H1 (cell line): ENCODE measurements at regions not wholly inside any gene's neighbourhood (a gene's known extent, or its start where the extent isn't known, plus 50 kb on each side); places are given as distances from the start of the nearest gene placed in this dataset.

ENCODE experiments used
- CTCF ChIA-PET: fragments of 300-600 bp; sonication (Branson Sonifier 250); formaldehyde crosslinking; loops from one replicate; lab custom pipeline; 2021; ENCODE audit not compliant: partially characterized antibody; lab: Charles Lee
- POLR2A ChIA-PET: fragments of 300-600 bp; sonication (Branson Sonifier 250); formaldehyde crosslinking; loops from one replicate; lab custom pipeline; 2021; ENCODE audit warnings: inconsistent platforms; ENCODE audit not compliant: partially characterized antibody; lab: Charles Lee
- DNase-seq, 2 experiments: peaks; one replicate each; pipeline versions ENCODE4 v3.0.0 to v3.0.0-alpha.2; 2010 to 2022; ENCODE audit warnings: low spot score in 2 of 2, low read depth in 1 of 2, mixed read lengths in 1 of 2
- FAIRE-seq: peaks from 2 replicates; lab custom pipeline; 2011; peaks lifted over from hg19 to GRCh38; lab: Jason Lieb, UNC
- H2AFZ ChIP-seq: 2 replicates; pipeline ENCODE4 v1.8.1; 2012; ENCODE audit warnings: low read length, inconsistent platforms
- H2AK5ac ChIP-seq: 2 replicates; pipeline ENCODE4 v1.6.1; 2013; ENCODE audit warnings: low read depth, low read length
- H2BK120ac ChIP-seq: replicated peaks from 2 replicates; pipeline ENCODE3; 2013; ENCODE audit warnings: low read depth, low read length, inconsistent platforms
- H2BK12ac ChIP-seq: 2 replicates; pipeline ENCODE4 v1.6.1; 2013; ENCODE audit warnings: low read depth, low read length
- H2BK15ac ChIP-seq: 2 replicates; pipeline ENCODE4 v1.6.1; 2013; ENCODE audit warnings: low read length
- H2BK20ac ChIP-seq: 2 replicates; pipeline ENCODE4 v1.6.1; 2013; ENCODE audit warnings: low read length
- H2BK5ac ChIP-seq: 2 replicates; pipeline ENCODE4 v1.6.1; 2013; ENCODE audit warnings: low read depth, low read length
- H3K14ac ChIP-seq: 2 replicates; pipeline ENCODE4 v1.6.1; 2013; ENCODE audit warnings: inconsistent platforms; ENCODE audit not compliant: insufficient read length
- H3K18ac ChIP-seq: 2 replicates; pipeline ENCODE4 v1.6.1; 2013; ENCODE audit warnings: low read length; ENCODE audit errors: extremely low read depth
- H3K23ac ChIP-seq: 2 replicates; pipeline ENCODE4 v1.6.1; 2013; ENCODE audit warnings: inconsistent platforms; ENCODE audit not compliant: insufficient read length
- H3K23me2 ChIP-seq: 2 replicates; pipeline ENCODE4 v1.6.1; 2013; ENCODE audit warnings: low read depth, low read length
- H3K27ac ChIP-seq: 2 replicates; pipeline ENCODE4 v1.6.1; 2011; ENCODE audit warnings: low read depth, low read length, inconsistent platforms
- H3K27me3 ChIP-seq, 4 experiments: replicated peaks in 1 of 4; 1 replicate in 1 of 4; 2 replicates in 3 of 4; pipeline versions ENCODE4 v1.6.1 to v1.8.1; 2011 to 2013; ENCODE audit warnings: low read length in 3 of 4, mild to moderate bottlenecking in 3 of 4, inconsistent platforms in 2 of 4, mixed read lengths in 2 of 4, moderate library complexity in 1 of 4; ENCODE audit not compliant: control insufficient read depth in 3 of 4, insufficient read depth in 3 of 4; ENCODE audit errors: extremely low read depth in 1 of 4
- H3K36me3 ChIP-seq, 4 experiments: 2 replicates each; pipeline versions ENCODE4 v1.6.1 to v1.8.1; 2011 to 2013; ENCODE audit warnings: mild to moderate bottlenecking in 4 of 4, low read length in 3 of 4, moderate library complexity in 2 of 4, control low read depth in 1 of 4, inconsistent platforms in 1 of 4; ENCODE audit not compliant: insufficient read depth in 4 of 4, control insufficient read depth in 2 of 4
- H3K4ac ChIP-seq: replicated peaks from 2 replicates; pipeline ENCODE3; 2013; ENCODE audit warnings: low read length, low read depth, mixed read lengths, inconsistent platforms; ENCODE audit not compliant: insufficient read length
- H3K4me1 ChIP-seq, 4 experiments: replicated peaks in 1 of 4; 1 replicate in 1 of 4; 2 replicates in 3 of 4; pipeline versions ENCODE4 v1.6.1 to v1.8.1; 2011 to 2013; ENCODE audit warnings: low read length in 3 of 4, inconsistent platforms in 2 of 4, mixed read lengths in 1 of 4; ENCODE audit not compliant: insufficient read depth in 4 of 4, control insufficient read depth in 3 of 4
- H3K4me2 ChIP-seq, 2 experiments: 2 replicates each; pipeline versions ENCODE4 v1.6.1 to v1.8.1; 2011 to 2013; ENCODE audit warnings: low read depth in 2 of 2, low read length in 2 of 2, control low read depth in 1 of 2, inconsistent platforms in 1 of 2, mild to moderate bottlenecking in 1 of 2; ENCODE audit not compliant: insufficient read depth in 1 of 2
- H3K4me3 ChIP-seq, 4 experiments: fragments of 200-600, 300-600 bp in 1 of 4; sonication (generic), shearing (Covaris generic), sonication (Bioruptor Twin) in 1 of 4; 2 replicates each; pipeline versions ENCODE4 v1.5.1 to v1.8.1; 2011 to 2016; ENCODE audit warnings: low read length in 4 of 4, low read depth in 3 of 4, control low read depth in 2 of 4, inconsistent platforms in 2 of 4, mild to moderate bottlenecking in 2 of 4, mixed read lengths in 1 of 4, moderate library complexity in 1 of 4; ENCODE audit not compliant: insufficient read depth in 2 of 4; ENCODE audit errors: extremely low read depth in 1 of 4
- H3K56ac ChIP-seq: replicated peaks from 2 replicates; pipeline ENCODE3; 2013; ENCODE audit warnings: low read depth, mild to moderate bottlenecking, mixed read lengths, low read length, inconsistent platforms; ENCODE audit not compliant: insufficient read length
- H3K79me1 ChIP-seq: 2 replicates; pipeline ENCODE4 v1.6.1; 2013; ENCODE audit warnings: low read depth, low read length, control low read depth
- H3K79me2 ChIP-seq, 2 experiments: 2 replicates each; pipeline versions ENCODE4 v1.6.1 to v1.8.1; 2012 to 2013; ENCODE audit warnings: low read length in 2 of 2, mild to moderate bottlenecking in 2 of 2, inconsistent platforms in 1 of 2; ENCODE audit not compliant: insufficient read depth in 2 of 2, control insufficient read depth in 1 of 2
- H3K9ac ChIP-seq, 4 experiments: replicated peaks in 1 of 4; 1 replicate in 1 of 4; 2 replicates in 3 of 4; pipeline versions ENCODE4 v1.6.1 to v1.8.1; 2011 to 2013; ENCODE audit warnings: low read depth in 3 of 4, low read length in 3 of 4, control low read depth in 2 of 4, mild to moderate bottlenecking in 2 of 4, moderate library complexity in 2 of 4, inconsistent platforms in 1 of 4; ENCODE audit errors: extremely low read depth in 1 of 4
- H3K9me3 ChIP-seq, 2 experiments: 2 replicates each; pipeline versions ENCODE4 v1.6.1 to v1.8.1; 2012 to 2013; ENCODE audit warnings: mild to moderate bottlenecking in 2 of 2, moderate library complexity in 2 of 2, control low read depth in 1 of 2, inconsistent platforms in 1 of 2, low read depth in 1 of 2, low read length in 1 of 2, mixed read lengths in 1 of 2; ENCODE audit not compliant: insufficient read depth in 2 of 2
- H4K20me1 ChIP-seq, 2 experiments: replicated peaks in 1 of 2; 2 replicates each; pipeline versions ENCODE3 to v1.8.1; 2011 to 2013; ENCODE audit warnings: inconsistent platforms in 2 of 2, low read length in 2 of 2, mild to moderate bottlenecking in 1 of 2; ENCODE audit not compliant: insufficient read depth in 2 of 2, control insufficient read depth in 1 of 2
- H4K5ac ChIP-seq: 2 replicates; pipeline ENCODE4 v1.6.1; 2013; ENCODE audit warnings: low read length, low read depth, mixed read lengths, inconsistent platforms; ENCODE audit not compliant: insufficient read length
- H4K8ac ChIP-seq: 2 replicates; pipeline ENCODE4 v1.8.0; 2013; ENCODE audit warnings: mild to moderate bottlenecking, moderate library complexity, low read length, inconsistent platforms; ENCODE audit not compliant: insufficient read depth; ENCODE audit errors: extremely low read depth
- H4K91ac ChIP-seq: replicated peaks from 2 replicates; pipeline ENCODE3; 2013; ENCODE audit warnings: low read length, mixed read lengths, inconsistent platforms; ENCODE audit not compliant: insufficient read length
- ATF2 ChIP-seq: IDR thresholded peaks from 2 replicates; pipeline ENCODE4 v1.6.1; 2012; ENCODE audit warnings: low read length, inconsistent platforms
- JUN ChIP-seq: IDR thresholded peaks from 2 replicates; pipeline ENCODE4 v1.6.1; 2011; ENCODE audit warnings: low read depth, mild to moderate bottlenecking, improper control_type of control experiment, low read length
- TBP ChIP-seq: IDR thresholded peaks from 2 replicates; pipeline ENCODE4 v1.6.1; 2011; ENCODE audit warnings: low read depth, low read length, improper control_type of control experiment
- TEAD4 ChIP-seq: IDR thresholded peaks from 2 replicates; pipeline ENCODE4 v1.6.1; 2012; ENCODE audit warnings: low read depth, low read length, inconsistent platforms, mixed read lengths
- WGBS, 2 experiments: shearing (Covaris generic) in 1 of 2; methylation state at CpG; one replicate each; pipeline versions ENCODE4 v1.1.6 to v1.1.7; 2013 to 2015; ENCODE audit warnings: low lambda C conversion rate in 2 of 2, mixed read lengths in 2 of 2, inconsistent platforms in 1 of 2, low coverage in 1 of 2, missing lambda C conversion rate in 1 of 2; ENCODE audit not compliant: insufficient replicate concordance in 2 of 2, insufficient coverage in 1 of 2, insufficient read length in 1 of 2; ENCODE audit errors: extremely low coverage in 1 of 2, missing lambda C conversion rate in 1 of 2; 5-methylcytosine and 5-hydroxymethylcytosine counted together

- H2AK5ac ChIP-seq = no peak overlapping the region
- no peak overlapping the region for H2BK12ac ChIP-seq
- no peak overlapping the region for H2BK15ac ChIP-seq
- TF ChIP-seq JUN (no peak), TBP (no peak), ATF2 (no peak), TEAD4 (no peak)
- no peak for DNase-seq
- no peak overlapping the region for H2BK120ac ChIP-seq
- H3K4me3 ChIP-seq = no peak overlapping the region
- no peak overlapping the region for H3K14ac ChIP-seq
- CTCF ChIA-PET = no interaction called here
- H3K56ac ChIP-seq = no peak overlapping the region
- no peak overlapping the region for H2AFZ ChIP-seq
- peaks cover 0 to under 1% (median 0%) of the 10 kb centered on the region in 4 experiments; a peak in 1 of 7 replicates for H3K27me3 ChIP-seq
- POLR2A ChIA-PET = no interaction called here
- FAIRE-seq = no peak
- H4K5ac ChIP-seq = no peak overlapping the region
- H3K4me2 ChIP-seq = no peak overlapping the region
- H3K23me2 ChIP-seq = no peaks in the 10 kb centered on the region; the same call in 1 of the 2 replicates
- H4K91ac ChIP-seq = no peak overlapping the region
- no peak overlapping the region for H2BK5ac ChIP-seq
- no peak overlapping the region for H2BK20ac ChIP-seq
- no peaks in the 10 kb centered on the region for H3K4me1 ChIP-seq
- H3K18ac ChIP-seq = no peak overlapping the region
- H3K79me2 ChIP-seq = no peaks in the 10 kb centered on the region
- H3K9ac ChIP-seq = no peak overlapping the region
- H4K8ac ChIP-seq = no peak overlapping the region
- H3K36me3 ChIP-seq = no peaks in the 10 kb centered on the region
- WGBS, 2 experiments = 93% methylated on average over 2 of the region's 2 CpGs; no CpG with 5 or more reads in 1 of the 2 experiments
- H3K9me3 ChIP-seq = no peaks in the 10 kb centered on the region
- H3K79me1 ChIP-seq = no peaks in the 10 kb centered on the region
- no peak overlapping the region for H3K4ac ChIP-seq
- no peak overlapping the region for H3K23ac ChIP-seq
- no peaks in the 10 kb centered on the region for H4K20me1 ChIP-seq
- no peak overlapping the region for H3K27ac ChIP-seq
Measured at GRCh38 chr12:91817517-91817916, 328.1 kb downstream of the BTG1 start.
